Stimulated activated CD4-positive, alpha-beta T cell treated with anti-CD3 and anti-CD28 coated beads, Interleukin-2, amount 100 ng/mL, for 4 hours (primary cell): ENCODE measurements at regions not wholly inside any gene's neighbourhood (a gene's known extent, or its start where the extent isn't known, plus 50 kb on each side); places are given as distances from the start of the nearest gene placed in this dataset.
"Not testable (repeated sequence)": the region's sequence is repeated elsewhere in the genome, so short reads cannot be mapped to it uniquely, and the experiment has no call there.

ENCODE experiments used
- DNase-seq: peaks from one replicate; pipeline ENCODE4 v3.0.0-alpha.2; 2020; ENCODE audit warnings: low read depth

- DNase-seq: no peak
Observed at GRCh38 chr4:138659037-138659811, 356.4 kb upstream of the NOCT start.

GRCh38 chr4:138658518-138658917, 357.1 kb upstream of the NOCT start:
- DNase-seq: no peak

GRCh38 chr4:138656990-138657389, 358.6 kb upstream of the NOCT start:
- DNase-seq: no peak

- no peak for DNase-seq
Observed at GRCh38 chr4:138655985-138656384, 359.6 kb upstream of the NOCT start.

- DNase-seq: no peak
Observed at GRCh38 chr4:138655286-138655685, 360.3 kb upstream of the NOCT start.

GRCh38 chr4:138650929-138651448, 364.6 kb upstream of the NOCT start:
- no peak for DNase-seq

- DNase-seq: no peak
Observed at GRCh38 chr4:138650495-138650894, 365.1 kb upstream of the NOCT start.

- DNase-seq: no peak
Observed at GRCh38 chr4:138647433-138647832, 368.1 kb upstream of the NOCT start.

GRCh38 chr4:138646383-138646782, 369.2 kb upstream of the NOCT start:
- no peak for DNase-seq

GRCh38 chr4:138645289-138645688, 370.3 kb upstream of the NOCT start:
- DNase-seq: no peak

GRCh38 chr4:138644322-138644721, 371.3 kb upstream of the NOCT start:
- DNase-seq: no peak

GRCh38 chr4:138643827-138644226, 371.8 kb upstream of the NOCT start:
- DNase-seq: no peak

GRCh38 chr4:138639018-138639741, 376.4 kb upstream of the NOCT start:
- DNase-seq: no peak

GRCh38 chr4:138636781-138637180, 378.8 kb upstream of the NOCT start:
- DNase-seq: no peak

GRCh38 chr4:138634915-138635314, 380.7 kb upstream of the NOCT start:
- no peak for DNase-seq

- DNase-seq: no peak
Observed at GRCh38 chr4:138633580-138633904, 382.0 kb upstream of the NOCT start.

- no peak for DNase-seq
Observed at GRCh38 chr4:138632856-138633579, 382.6 kb upstream of the NOCT start.

GRCh38 chr4:138630666-138631065, 384.9 kb upstream of the NOCT start:
- DNase-seq: no peak

- DNase-seq: no peak
Observed at GRCh38 chr4:138629669-138630068, 385.9 kb upstream of the NOCT start.

- DNase-seq: no peak
Observed at GRCh38 chr4:138627096-138627495, 384.9 kb upstream of the SLC7A11 start.

GRCh38 chr4:138622362-138622761, 380.2 kb upstream of the SLC7A11 start:
- DNase-seq: not testable (repeated sequence)

- no peak for DNase-seq
Observed at GRCh38 chr4:138616775-138617174, 374.6 kb upstream of the SLC7A11 start.
